Stimulated activated CD4-positive, alpha-beta T cell treated with anti-CD3 and anti-CD28 coated beads, Interleukin-15, amount 100 ng/mL, for 1 hour (primary cell): ENCODE measurements at regions not wholly inside any gene's neighbourhood (a gene's known extent, or its start where the extent isn't known, plus 50 kb on each side); places are given as distances from the start of the nearest gene placed in this dataset.
"Not testable (repeated sequence)": the region's sequence is repeated elsewhere in the genome, so short reads cannot be mapped to it uniquely, and the experiment has no call there.

Source experiments
- DNase-seq, 2 donors: peaks; one replicate each; pipeline ENCODE4 v3.0.0-alpha.2; 2020; ENCODE audit warnings: low read depth in 1 of 2, low spot score in 1 of 2

DNA sequence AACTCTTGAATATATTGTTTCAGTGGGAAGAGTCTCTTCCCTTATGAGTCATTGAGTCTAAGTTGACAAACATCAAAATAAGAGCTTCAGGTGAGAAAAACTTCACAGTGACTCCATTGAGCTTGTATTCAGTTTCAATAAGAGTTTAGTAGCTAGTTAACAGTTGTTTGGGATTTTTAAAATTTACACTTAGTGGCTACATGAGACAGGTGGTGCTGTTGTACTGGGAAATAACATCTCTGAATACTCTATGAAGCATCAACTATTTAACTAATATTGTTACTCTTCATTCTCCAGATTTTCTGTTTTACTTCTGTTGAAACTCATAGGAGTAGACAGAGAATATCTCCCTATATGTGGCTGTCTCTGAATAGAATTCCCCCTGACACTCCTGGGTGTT, 1609.1 kb downstream of the C4orf33 start:
- DNase-seq: no peak

DNA sequence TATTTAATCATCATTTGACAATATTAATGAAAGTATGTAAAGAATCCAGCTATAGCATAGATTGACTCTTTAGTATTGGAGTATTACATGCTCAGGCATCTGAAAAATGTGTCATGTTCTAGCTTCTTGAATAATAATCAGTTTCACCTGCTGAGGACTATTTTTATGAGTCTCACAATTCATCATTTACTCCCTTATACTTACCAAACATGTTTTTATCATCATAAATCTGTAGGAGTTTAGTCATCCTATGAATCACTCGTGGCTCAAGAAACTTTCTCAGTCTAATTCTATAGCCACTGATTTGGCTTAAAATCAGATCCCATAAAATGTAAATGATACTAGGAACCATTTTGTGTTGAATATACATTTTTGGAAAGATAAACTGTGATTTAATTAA, 1616.1 kb downstream of the C4orf33 start:
- no peak for DNase-seq

DNA sequence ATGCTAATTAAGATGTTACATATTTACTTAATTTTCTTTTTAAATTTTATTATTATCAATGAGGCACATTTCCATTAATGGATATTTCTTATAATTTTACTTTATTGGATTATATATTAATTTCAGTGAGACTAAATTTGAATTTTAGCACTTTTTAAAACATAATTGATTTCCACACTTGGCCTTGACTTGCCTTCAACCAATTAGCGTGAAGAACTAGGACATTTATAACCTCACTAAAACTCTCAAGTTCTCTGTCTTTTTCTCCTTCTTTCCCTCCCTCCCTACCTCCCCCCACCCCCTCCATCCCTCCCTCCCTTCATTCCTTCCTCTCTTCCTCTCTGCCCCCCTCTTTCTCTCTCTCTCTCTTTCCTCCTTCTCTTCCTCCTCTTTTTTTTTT, 1618.1 kb downstream of the C4orf33 start:
- no peak for DNase-seq

DNA sequence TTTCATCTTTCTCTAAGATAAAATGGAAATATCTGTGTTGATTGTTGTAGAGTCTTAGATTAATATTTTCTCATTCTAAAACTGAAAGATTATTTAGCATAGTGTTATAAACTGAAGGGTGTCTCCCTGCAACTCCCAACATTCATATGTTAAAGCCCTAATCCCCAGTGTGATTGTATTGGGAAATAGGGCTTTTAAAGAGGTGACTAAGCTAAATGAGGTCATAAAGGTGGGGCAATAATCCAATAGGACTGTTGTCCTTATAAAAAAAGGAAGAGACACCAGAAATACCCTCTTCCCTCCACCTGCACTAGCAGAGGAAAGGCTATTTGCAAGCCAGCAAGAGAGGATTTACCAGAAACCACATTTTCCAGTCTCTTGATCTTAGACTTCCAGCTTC, 1626.4 kb downstream of the C4orf33 start:
- DNase-seq: no peak

DNA sequence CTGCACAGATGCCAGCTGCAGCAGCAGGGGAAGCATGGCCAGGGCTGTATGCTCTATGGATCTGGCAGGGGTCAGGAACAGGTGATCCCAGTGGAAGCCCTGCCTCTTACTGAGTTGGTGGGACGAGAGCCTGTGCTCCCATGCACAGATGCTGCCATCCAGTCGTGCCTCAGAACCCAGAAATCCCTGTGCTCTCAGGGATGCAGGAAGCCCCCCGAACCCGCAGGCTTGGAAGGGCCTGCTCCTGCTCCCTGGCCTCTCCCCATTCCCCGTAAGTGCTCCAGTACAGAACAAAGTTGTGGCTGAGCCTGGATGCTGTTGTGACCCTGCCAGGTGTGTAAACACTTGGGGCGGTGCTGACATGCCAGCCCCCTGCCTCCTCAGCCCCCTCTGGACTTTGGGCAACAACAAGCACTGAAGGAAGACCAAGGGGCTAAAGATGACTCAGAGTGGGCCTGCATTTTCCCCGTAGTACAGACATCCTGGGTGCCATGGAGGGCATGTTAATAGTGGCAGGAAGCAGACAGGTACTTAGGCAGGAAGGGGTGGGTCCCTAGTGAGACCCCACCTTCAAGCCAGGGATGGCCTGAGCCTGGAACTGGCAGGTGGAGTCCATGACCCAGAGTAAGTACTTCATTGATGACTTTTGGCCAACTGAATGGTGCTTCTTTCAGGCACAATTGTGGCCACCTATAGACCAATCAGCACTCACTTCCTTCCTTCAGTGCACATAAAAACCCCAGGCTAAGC, 1640.7 kb downstream of the C4orf33 start:
- no peak for DNase-seq

DNA sequence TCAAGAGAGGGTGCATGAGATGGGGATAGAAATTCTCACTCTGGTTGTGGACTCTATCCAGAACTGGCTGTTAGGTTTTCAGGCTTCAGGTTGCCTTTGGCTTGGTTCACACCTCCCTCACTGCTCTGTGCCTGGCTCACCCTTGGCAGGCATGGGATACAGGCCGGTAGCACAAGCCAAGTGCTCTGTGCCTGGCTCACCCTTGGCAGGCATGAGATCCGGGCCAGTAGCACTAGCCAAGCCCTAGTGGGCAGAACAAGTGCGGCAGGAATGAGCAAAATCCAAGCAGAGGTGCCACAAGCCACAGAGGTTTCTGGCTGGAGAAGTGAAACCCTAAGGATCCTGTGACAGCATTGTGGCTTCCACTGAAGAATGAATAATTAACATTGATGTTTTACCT, 1642.3 kb downstream of the C4orf33 start:
- DNase-seq: no peak

DNA sequence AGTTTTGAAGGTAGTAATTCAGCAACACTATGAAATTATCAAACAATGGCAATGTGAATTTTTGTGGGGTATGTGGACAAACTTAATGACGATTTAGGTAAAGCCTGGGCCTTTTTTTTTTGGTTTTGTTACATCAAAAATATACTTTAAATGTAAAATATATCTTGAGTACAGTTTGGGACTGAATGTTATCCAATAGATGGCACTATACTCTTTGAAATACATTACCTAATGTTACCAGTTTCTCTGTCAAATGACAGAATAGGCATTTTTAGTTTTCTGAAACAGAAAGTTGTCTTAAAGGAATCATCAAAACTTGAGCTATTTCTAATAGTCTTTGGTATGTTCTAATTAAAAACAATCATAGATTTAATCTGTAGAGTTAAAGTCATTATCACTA, 1651.9 kb downstream of the C4orf33 start:
- no peak for DNase-seq

DNA sequence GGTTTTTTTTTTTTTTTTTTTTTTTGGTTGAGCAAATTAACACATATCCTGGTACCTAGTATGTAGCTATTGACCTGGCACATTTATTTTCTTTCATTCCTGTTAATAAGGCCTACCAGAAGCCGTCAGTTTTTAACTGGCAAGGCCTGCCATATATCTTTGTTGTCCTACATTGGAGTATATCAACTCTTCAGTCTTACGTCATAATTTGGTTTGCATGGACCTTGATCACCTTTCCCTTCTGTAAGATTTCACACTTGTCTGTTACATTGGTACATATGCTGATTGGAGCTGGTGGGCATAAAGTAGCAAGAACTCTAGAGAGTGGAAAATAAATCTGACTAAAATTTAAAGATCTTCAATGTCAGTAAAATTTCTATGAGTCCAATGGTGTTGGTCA, 1658.0 kb downstream of the C4orf33 start:
- DNase-seq: no peak

DNA sequence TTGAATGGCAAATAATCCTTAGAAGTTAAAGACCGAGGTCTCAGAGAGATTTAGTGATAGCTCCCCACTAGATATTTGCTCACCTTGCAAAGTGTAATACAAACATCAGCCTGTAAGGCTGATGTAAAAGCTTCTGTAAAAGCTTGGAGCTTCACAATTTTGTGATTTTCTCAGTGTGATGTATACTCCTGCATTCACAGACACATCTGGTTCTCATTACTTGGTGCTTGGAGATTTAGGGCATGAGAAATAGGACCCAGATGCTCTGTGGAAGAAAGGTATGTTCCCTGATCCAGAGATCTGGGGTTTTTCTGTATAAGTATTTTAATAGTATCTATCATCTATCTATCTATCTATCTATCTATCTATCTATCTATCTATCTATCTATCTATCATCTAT, 1664.3 kb downstream of the C4orf33 start:
- DNase-seq: no peak

DNA sequence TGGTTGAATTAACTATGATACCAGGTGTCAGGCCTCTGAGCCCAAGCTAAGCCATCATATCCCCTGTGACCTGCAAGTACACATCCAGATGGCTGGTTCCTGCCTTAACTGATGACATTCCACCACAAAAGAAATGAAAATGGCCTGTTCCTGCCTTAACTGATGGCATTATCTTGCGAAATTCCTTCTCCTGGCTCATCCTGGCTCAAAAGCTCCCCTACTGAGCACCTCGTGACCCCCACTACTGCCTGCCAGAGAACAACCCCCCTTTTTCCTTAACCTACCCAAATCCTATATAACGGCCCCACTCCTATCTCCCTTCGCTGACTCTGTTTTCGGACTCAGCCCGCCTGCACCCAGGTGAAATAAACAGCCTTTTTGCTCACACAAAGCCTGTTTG, 1671.4 kb downstream of the C4orf33 start:
- DNase-seq: not testable (repeated sequence)

DNA sequence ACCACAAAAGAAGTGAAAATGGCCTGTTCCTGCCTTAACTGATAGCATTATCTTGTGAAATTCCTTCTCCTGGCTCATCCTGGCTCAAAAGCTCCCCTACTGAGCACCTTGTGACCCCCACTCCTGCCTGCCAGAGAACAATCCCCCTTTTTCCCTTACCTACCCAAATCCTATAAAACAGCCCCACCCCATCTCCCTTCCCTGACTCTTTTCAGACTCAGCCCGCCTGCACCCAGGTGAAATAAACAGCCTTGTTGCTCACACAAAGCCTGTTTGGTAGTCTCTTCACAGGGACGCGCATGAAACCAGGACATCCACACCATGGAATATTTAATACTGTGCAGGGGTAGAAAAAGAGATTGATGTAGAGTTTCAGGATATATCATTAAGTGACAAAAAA, 1677.0 kb downstream of the C4orf33 start:
- DNase-seq: not testable (repeated sequence)

DNA sequence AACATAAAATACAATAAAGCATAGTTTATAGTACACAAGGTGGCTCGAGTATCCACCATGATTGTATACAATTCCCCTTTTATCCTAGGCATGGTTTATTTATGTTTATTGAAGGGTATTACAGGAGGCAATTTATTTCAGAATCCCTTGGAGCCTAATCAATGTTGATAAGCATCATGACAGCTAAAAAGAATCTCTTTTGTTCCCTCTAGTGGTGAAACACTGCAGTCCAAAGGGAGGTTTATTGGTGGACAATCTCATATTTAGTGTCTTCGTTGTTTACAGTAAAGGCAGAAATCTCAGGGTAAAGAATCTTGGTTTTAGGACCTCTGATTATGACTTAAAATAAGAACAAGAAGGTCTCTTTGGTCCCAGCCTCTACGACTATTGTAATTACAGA, 1712.5 kb downstream of the C4orf33 start:
- no peak for DNase-seq

DNA sequence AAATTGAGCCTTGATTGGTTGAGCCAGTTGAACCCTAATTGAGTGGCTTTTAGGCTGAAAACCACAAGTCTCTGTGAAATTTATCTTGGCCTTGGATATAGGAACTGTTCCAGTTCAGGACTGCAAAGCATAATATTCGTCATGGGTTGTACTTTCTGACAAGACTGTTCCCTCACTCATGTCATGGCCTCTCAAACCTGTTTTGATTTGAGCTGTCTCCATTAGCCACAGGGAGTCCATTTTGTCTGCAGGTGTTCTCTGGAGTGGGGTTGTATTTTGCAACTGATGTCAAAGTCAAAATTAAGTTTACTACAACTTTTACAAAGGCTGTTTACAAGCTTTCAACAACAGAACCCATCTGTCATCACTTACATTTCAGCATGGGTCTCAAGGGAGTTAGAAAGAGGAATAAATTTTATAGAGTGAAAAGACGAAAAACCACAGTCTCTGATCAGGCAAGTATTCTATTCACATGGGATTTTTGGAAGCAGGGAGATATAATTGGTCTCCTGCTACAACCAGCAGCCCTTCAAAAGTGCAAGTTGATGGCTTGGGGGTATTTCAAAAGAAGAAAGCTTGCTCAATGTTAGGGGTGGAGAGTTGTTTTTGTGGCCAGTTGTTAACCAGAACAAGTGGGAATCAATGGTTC, 1716.3 kb downstream of the C4orf33 start:
- DNase-seq: no peak

DNA sequence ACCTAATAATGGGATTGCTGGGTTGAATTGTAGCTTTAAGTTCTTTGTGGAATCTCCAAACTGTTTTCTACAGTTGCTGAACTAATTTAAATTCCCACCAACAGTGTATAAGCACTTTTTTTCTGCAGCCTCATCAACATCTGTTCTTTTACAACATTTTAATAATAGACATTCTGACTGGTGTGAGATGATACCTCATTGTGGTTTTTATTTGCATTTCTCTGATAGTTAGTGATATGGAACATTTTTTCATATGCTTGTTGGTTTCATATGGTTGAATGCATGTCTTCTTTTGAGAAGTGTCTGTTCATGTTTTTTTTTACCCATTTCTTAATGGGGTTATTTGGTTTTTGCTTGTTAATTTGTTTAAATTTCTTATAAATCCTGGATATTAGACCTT, 1718.9 kb downstream of the C4orf33 start:
- DNase-seq: no peak

DNA sequence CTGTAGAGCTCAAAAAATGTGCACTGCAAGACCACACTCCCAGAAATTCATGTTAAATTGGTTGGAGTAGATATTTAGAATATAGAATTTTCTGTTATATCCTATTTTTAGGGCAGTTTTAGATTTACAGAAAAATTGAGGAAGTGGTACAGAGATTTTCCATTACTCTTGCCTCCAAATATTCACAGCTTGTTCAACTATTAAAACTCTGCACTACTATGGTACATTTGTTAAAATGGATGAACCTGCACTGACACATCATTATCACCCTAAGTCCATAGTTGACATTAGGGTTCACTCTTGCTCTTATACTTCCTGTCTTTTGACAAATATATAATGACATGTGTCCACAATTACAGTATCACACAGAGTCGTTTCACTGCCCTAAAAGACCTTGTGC, 1724.5 kb downstream of the C4orf33 start:
- DNase-seq: no peak

DNA sequence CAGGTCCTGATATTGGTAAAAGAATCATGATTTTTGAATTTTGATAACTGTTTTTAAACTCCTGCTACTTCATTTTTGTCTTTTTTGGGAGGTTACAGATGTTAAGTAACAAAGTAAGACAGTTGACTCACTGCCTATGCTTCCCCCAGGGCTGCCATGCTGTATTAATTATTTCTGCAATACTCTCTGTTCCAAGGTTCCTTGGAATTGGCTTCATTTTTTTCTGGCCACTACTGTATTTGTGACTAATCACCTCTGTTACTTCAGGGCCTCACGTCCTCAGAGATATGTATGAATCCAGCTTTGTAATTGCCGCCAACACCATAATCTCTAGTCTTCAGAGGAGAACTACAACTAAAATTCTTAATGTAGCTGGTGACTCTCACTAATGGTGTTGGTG, 1729.3 kb downstream of the C4orf33 start:
- DNase-seq: no peak

DNA sequence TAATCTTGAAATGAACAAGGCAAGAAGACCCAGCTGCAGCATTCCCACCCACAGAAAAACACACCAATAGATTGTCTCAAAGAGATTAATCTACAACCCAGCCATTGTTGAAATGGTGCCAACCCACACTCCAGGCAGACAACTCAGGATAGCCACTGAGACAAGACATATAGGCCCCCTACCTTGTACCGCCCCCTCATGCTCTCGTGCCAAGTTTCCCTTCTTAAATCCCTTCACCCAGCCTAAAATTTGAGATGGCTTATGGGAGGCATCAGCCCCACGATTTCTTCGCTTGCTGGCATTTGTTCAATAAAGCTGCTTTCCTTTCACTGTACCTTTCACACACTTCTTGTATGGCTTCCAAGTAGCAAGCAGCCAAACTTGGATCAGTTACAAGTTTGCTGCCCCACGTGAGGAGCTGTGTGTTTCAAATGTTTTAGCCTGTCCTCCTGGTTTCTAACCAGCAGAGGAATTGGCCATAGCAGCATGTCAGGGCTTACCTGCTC, 1754.1 kb downstream of the C4orf33 start:
- no peak for DNase-seq

DNA sequence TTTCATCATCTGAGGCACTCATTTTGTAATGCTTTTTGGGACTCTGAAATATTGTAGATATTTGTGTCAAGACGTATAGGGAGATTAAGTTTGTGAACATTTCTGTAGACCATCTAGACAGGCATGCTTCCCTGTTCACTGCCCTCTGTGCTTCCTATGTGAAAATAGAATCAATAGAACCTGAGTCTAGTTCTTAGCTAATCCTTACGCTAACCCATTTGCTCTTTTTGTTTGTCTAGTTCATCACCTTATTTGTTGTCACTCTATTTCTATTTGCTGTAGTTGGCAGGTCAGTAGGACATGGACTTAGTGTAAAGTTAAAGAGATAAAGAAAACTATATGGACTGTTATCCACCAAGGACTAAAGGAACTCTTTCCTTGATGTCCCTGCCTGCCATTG, 1755.2 kb downstream of the C4orf33 start:
- DNase-seq: no peak

DNA sequence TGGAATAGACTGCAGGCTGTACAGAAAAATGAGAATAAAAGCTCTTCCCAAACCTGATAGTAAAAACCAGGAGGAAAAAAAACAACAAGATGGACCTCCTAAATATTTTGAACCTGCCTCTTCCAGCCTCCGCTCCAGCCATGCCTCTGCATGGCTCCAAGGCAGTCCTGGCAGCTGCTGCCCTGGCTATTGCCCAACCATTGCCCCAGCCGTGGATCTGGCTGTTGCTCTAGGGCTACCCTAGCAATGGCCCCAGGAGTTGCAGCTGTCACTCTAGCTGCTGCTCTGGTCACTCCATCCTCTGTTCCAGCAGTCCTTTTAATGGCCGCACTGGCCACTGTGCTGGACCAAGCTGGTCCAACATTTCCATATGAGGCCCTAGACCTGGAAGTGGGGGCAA, 1756.0 kb downstream of the C4orf33 start:
- no peak for DNase-seq

DNA sequence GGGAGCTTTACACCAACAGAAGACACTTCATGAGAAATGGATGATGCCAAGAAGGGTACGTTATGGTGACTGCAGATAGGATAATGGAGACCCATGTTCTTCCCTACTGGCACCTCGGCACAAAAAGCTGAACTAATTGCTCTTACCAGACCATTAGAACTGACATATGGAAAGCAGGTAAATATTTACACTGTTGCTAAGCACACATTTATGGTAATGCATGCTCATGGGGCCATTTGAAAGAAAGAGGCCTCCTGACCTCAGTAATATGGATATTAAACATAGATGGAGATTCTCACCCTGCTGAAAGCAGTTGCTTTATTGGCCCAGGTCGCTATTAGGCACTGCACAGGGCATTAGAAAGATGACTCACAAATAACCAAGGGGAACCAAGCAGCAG, 1759.6 kb downstream of the C4orf33 start:
- DNase-seq: no peak

DNA sequence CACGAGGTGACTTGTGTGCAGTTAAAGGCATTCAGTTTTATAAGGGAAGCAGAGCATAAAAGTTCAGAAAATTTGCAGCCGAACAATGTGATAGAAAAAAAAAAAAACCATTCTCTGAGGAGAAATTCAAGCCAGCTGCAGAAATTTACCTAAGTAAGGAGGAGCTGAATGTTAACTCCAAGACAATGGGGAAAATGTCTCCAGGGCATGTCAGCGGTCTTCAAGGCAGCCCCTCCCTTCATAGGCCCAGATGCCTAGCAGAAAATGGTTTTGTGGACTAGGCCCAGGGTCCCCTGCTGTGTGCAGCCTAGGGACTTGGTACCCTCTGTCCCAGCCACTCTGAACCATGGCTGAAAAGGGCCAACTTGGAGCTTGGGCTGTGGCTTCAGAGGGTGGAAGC, 1764.0 kb downstream of the C4orf33 start:
- DNase-seq: no peak

DNA sequence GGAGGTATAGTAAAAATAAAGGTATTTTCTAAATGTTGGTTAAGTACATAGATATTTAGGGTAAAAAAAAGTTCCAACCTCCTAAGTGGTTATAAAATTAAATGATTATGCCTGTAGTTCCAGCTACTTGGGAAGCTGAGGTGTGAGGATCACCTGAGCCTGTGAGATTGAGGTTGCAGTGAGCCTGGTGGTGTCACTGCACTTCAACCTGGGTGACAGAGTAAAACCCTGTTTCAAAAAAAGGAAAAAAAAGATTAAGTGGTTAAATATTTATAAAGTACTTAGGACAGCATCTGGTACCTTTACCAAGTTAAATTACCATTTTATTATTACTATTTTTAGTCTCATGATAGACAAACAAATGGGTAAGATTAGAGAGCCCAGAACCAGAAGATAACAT, 1801.0 kb downstream of the C4orf33 start:
- no peak for DNase-seq

DNA sequence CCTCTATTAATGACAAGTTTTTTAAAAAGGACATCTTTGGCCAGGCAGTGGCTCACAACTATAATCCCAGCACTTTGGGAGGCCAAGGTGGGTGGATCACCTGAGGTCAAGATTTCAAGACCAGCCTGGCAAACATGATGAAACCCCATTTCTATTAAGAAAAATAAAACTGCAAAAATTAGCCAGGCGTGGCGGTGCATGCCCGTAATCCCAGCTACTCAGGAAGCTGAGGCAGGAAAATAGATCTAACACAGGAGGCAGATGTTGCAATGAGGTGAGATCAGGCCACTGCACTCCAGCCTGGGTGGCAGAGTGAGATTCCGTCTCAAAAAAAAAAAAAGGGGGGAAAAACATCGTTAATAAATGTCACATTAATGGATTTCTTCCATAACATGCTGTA, 1805.4 kb downstream of the C4orf33 start:
- no peak for DNase-seq
